GM20000 (cell line): ENCODE measurements at regions not wholly inside any gene's neighbourhood (a gene's known extent, or its start where the extent isn't known, plus 50 kb on each side); places are given as distances from the start of the nearest gene placed in this dataset.
"Not testable (repeated sequence)": the region's sequence is repeated elsewhere in the genome, so short reads cannot be mapped to it uniquely, and the experiment has no call there.

ENCODE experiments used
- DNase-seq: peaks from one replicate; pipeline ENCODE4 v3.0.0; 2012; ENCODE audit warnings: low spot score
- CTCF ChIP-seq: IDR thresholded peaks from 2 replicates; pipeline ENCODE4 v1.5.1; 2012; ENCODE audit warnings: mild to moderate bottlenecking, control low read depth; ENCODE audit errors: extremely low read depth, missing control alignments

- DNase-seq = no peak
- no peak for TF ChIP-seq CTCF
Measured at GRCh38 chr12:111239235-111239634, 129.7 kb downstream of the PHETA1 start.

- no peak for TF ChIP-seq CTCF
- DNase-seq = no peak
Measured at GRCh38 chr12:111238075-111238734, 130.7 kb downstream of the PHETA1 start.

GRCh38 chr12:111234491-111234890, 134.4 kb downstream of the PHETA1 start:
- DNase-seq = not testable (repeated sequence)

- no peak for TF ChIP-seq CTCF
- no peak for DNase-seq
Measured at GRCh38 chr12:111233786-111234185, 135.1 kb downstream of the PHETA1 start.

- TF ChIP-seq CTCF = no peak
- no peak for DNase-seq
Measured at GRCh38 chr12:111230649-111231048, 138.2 kb downstream of the PHETA1 start.

GRCh38 chr12:111228916-111229666, 139.8 kb downstream of the PHETA1 start:
- DNase-seq = no peak
- no peak for TF ChIP-seq CTCF

GRCh38 chr12:111227476-111228420, 141.1 kb downstream of the PHETA1 start:
- no peak for DNase-seq
- TF ChIP-seq CTCF = no peak
